ENCODE measurements at regions not wholly inside any gene's neighbourhood (a gene's known extent, or its start where the extent isn't known, plus 50 kb on each side); places are given as distances from the start of the nearest gene placed in this dataset.

DNA sequence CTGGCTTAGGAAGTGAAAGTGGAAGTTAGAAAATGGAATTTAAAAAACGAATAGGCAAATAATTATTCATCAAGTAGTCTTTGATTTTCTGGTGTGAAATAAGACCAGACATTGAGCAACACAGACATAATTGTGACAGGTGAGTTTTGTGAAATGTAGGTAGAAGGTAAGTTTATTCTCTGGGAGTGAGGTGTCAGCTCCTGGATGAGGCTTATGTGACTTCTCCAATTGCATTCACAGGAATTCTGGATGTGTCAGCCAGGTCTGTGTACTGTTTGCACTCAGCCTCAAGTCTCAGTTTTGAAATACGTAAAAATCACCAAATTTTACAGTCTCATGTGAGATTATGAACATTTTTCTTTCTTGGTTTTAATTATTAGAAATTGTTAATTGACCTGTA is 537.6 kb downstream of the CETN3 start:
- Histone ChIP-seq H4K20me1 (ENCODE audit: insufficient read depth, low read length) (no peaks in the 10 kb centered on the region), H3K4me2 (ENCODE audit: low read length) (no peak overlapping the region), H3K4me3 (ENCODE audit: low read depth, low read length, poor library complexity, severe bottlenecking) (no peak overlapping the region), H3K36me3 (ENCODE audit: insufficient read depth, low read length) (no peaks in the 10 kb centered on the region), H3K27ac (ENCODE audit: low read depth, low read length, poor library complexity, severe bottlenecking) (no peak overlapping the region), H3K9me3 (ENCODE audit: low read length) (no peaks in the 10 kb centered on the region), H3K4me1 (ENCODE audit: insufficient read depth, low read length, poor library complexity, severe bottlenecking) (no peaks in the 10 kb centered on the region), H3K9me2 (ENCODE audit: insufficient read depth, low read length) (no peaks in the 10 kb centered on the region), H2AFZ (ENCODE audit: low read length) (no peak overlapping the region), H3K79me2 (ENCODE audit: insufficient read depth, low read depth, low read length) (no peaks in the 10 kb centered on the region)
- no peak for DNase-seq (ENCODE audit: low spot score)
- ChIA-PET POLR2A (interaction anchor here (0.5 kb wide), 1 partner anchor 962 kb away, joined by 3 read pairs; no protein-coding TSS in a partner anchor), CTCF (ENCODE audit: unreplicated experiment) (no interaction called here)
- TF ChIP-seq, protein P1, sequence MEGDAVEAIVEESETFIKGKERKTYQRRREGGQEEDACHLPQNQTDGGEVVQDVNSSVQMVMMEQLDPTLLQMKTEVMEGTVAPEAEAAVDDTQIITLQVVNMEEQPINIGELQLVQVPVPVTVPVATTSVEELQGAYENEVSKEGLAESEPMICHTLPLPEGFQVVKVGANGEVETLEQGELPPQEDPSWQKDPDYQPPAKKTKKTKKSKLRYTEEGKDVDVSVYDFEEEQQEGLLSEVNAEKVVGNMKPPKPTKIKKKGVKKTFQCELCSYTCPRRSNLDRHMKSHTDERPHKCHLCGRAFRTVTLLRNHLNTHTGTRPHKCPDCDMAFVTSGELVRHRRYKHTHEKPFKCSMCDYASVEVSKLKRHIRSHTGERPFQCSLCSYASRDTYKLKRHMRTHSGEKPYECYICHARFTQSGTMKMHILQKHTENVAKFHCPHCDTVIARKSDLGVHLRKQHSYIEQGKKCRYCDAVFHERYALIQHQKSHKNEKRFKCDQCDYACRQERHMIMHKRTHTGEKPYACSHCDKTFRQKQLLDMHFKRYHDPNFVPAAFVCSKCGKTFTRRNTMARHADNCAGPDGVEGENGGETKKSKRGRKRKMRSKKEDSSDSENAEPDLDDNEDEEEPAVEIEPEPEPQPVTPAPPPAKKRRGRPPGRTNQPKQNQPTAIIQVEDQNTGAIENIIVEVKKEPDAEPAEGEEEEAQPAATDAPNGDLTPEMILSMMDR (conservative IDR thresholded peaks at IDR 0.05; ENCODE audit: low read length): no peak
- no peak for TF ChIP-seq EZH2phosphoT487 (IDR thresholded peaks at IDR 0.05; ENCODE audit: borderline replicate concordance, low read depth, low read length)
- no TSS peak for BruUV-seq (replicated peaks)
- intact Hi-C loops (cut with micrococcal nuclease; ENCODE audit: unreplicated experiment): no loop called here

- Histone ChIP-seq H3K9me3 (ENCODE audit: low read length) (no peaks in the 10 kb centered on the region), H2AFZ (ENCODE audit: low read length) (no peak overlapping the region), H3K4me1 (ENCODE audit: insufficient read depth, low read length, poor library complexity, severe bottlenecking) (no peaks in the 10 kb centered on the region), H3K36me3 (ENCODE audit: insufficient read depth, low read length) (no peaks in the 10 kb centered on the region), H3K79me2 (ENCODE audit: insufficient read depth, low read depth, low read length) (no peaks in the 10 kb centered on the region), H3K9me2 (ENCODE audit: insufficient read depth, low read length) (no peaks in the 10 kb centered on the region), H3K27ac (ENCODE audit: low read depth, low read length, poor library complexity, severe bottlenecking) (no peak overlapping the region), H3K4me3 (ENCODE audit: low read depth, low read length, poor library complexity, severe bottlenecking) (no peak overlapping the region), H3K4me2 (ENCODE audit: low read length) (no peak overlapping the region), H4K20me1 (ENCODE audit: insufficient read depth, low read length) (no peaks in the 10 kb centered on the region)
- CTCF ChIA-PET (ENCODE audit: unreplicated experiment): no interaction called here
- POLR2A ChIA-PET: interaction anchor here (0.9 kb wide), 1 partner anchor 32 kb away, joined by 3 read pairs; no protein-coding TSS in a partner anchor
- TF ChIP-seq, protein P1 (conservative IDR thresholded peaks at IDR 0.05; ENCODE audit: low read length): no peak
- no peak for TF ChIP-seq EZH2phosphoT487 (IDR thresholded peaks at IDR 0.05; ENCODE audit: borderline replicate concordance, low read depth, low read length)
- no peak for DNase-seq (ENCODE audit: low spot score)
- intact Hi-C loops (cut with micrococcal nuclease; ENCODE audit: unreplicated experiment): no loop called here
- BruUV-seq (replicated peaks): no TSS peak
These were observed 540.2 kb downstream of the CETN3 start for GRCh38 chr5:89869346-89869745.

- Histone ChIP-seq H3K4me1 (ENCODE audit: insufficient read depth, low read length, poor library complexity, severe bottlenecking) (no peaks in the 10 kb centered on the region), H3K4me2 (ENCODE audit: low read length) (no peak overlapping the region), H3K4me3 (ENCODE audit: low read depth, low read length, poor library complexity, severe bottlenecking) (no peak overlapping the region), H3K9me3 (ENCODE audit: low read length) (no peaks in the 10 kb centered on the region), H3K9me2 (ENCODE audit: insufficient read depth, low read length) (no peaks in the 10 kb centered on the region), H3K36me3 (ENCODE audit: insufficient read depth, low read length) (no peaks in the 10 kb centered on the region), H4K20me1 (ENCODE audit: insufficient read depth, low read length) (no peaks in the 10 kb centered on the region), H3K27ac (ENCODE audit: low read depth, low read length, poor library complexity, severe bottlenecking) (no peak overlapping the region), H3K79me2 (ENCODE audit: insufficient read depth, low read depth, low read length) (no peaks in the 10 kb centered on the region), H2AFZ (ENCODE audit: low read length) (no peak overlapping the region)
- no peak for DNase-seq (ENCODE audit: low spot score)
- ChIA-PET POLR2A (no interaction called here), CTCF (ENCODE audit: unreplicated experiment) (no interaction called here)
- TF ChIP-seq EZH2phosphoT487 (IDR thresholded peaks at IDR 0.05; ENCODE audit: borderline replicate concordance, low read depth, low read length): no peak
- TF ChIP-seq, protein P1 (conservative IDR thresholded peaks at IDR 0.05; ENCODE audit: low read length): no peak
- BruUV-seq (replicated peaks): no TSS peak
- intact Hi-C loops (cut with micrococcal nuclease; ENCODE audit: unreplicated experiment): no loop called here
These were observed 543.1 kb downstream of the CETN3 start for GRCh38 chr5:89866410-89866809.

Data from OCI-LY7 (cell line).